Endothelial cell (in vitro differentiated cells): ENCODE measurements at regions not wholly inside any gene's neighbourhood (a gene's known extent, or its start where the extent isn't known, plus 50 kb on each side); places are given as distances from the start of the nearest gene placed in this dataset.

Experiments used
- DNase-seq: peaks from one replicate; pipeline ENCODE4 v3.0.0; 2021; ENCODE audit warnings: low spot score
- H3K27ac Mint-ChIP-seq: one replicate; pipeline ENCODE4 v1.8.0; 2021; ENCODE audit warnings: mixed read lengths, inconsistent platforms; ENCODE audit not compliant: unreplicated experiment
- H3K27me3 Mint-ChIP-seq: one replicate; pipeline ENCODE4 v1.8.0; 2021; ENCODE audit warnings: mild to moderate bottlenecking, moderate library complexity, mixed read lengths, inconsistent platforms; ENCODE audit not compliant: unreplicated experiment
- H3K36me3 Mint-ChIP-seq: one replicate; pipeline ENCODE4 v1.8.0; 2021; ENCODE audit warnings: mild to moderate bottlenecking, low read depth, mixed read lengths, inconsistent platforms; ENCODE audit not compliant: unreplicated experiment
- H3K4me1 Mint-ChIP-seq: one replicate; pipeline ENCODE4 v1.8.0; 2021; ENCODE audit warnings: mild to moderate bottlenecking, mixed read lengths, inconsistent platforms; ENCODE audit not compliant: unreplicated experiment
- H3K4me3 Mint-ChIP-seq: one replicate; pipeline ENCODE4 v1.8.0; 2021; ENCODE audit warnings: mild to moderate bottlenecking, mixed read lengths, inconsistent platforms; ENCODE audit not compliant: unreplicated experiment
- H3K9me3 Mint-ChIP-seq: one replicate; pipeline ENCODE4 v1.8.0; 2021; ENCODE audit warnings: mixed read lengths, inconsistent platforms; ENCODE audit not compliant: unreplicated experiment
- TF ChIP-seq, protein P1 (sequence below): fragments of 200-600 bp; sonication (generic); IDR thresholded peaks from one replicate; pipeline ENCODE4 v1.5.0; 2021; ENCODE audit warnings: antibody characterized with exemption; ENCODE audit not compliant: unreplicated experiment

- Mint-ChIP-seq H3K4me3 (no peak overlapping the region), H3K27me3 (no peaks in the 10 kb centered on the region), H3K36me3 (no peaks in the 10 kb centered on the region), H3K4me1 (no peaks in the 10 kb centered on the region), H3K9me3 (no peaks in the 10 kb centered on the region), H3K27ac (no peak overlapping the region)
- TF ChIP-seq, protein P1, sequence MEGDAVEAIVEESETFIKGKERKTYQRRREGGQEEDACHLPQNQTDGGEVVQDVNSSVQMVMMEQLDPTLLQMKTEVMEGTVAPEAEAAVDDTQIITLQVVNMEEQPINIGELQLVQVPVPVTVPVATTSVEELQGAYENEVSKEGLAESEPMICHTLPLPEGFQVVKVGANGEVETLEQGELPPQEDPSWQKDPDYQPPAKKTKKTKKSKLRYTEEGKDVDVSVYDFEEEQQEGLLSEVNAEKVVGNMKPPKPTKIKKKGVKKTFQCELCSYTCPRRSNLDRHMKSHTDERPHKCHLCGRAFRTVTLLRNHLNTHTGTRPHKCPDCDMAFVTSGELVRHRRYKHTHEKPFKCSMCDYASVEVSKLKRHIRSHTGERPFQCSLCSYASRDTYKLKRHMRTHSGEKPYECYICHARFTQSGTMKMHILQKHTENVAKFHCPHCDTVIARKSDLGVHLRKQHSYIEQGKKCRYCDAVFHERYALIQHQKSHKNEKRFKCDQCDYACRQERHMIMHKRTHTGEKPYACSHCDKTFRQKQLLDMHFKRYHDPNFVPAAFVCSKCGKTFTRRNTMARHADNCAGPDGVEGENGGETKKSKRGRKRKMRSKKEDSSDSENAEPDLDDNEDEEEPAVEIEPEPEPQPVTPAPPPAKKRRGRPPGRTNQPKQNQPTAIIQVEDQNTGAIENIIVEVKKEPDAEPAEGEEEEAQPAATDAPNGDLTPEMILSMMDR = no peak
- DNase-seq = no peak
Measured at GRCh38 chr7:85771516-85771915, 584.7 kb upstream of the SEMA3D start.

GRCh38 chr7:85770332-85770731, 583.5 kb upstream of the SEMA3D start:
- DNase-seq = no peak
- Mint-ChIP-seq H3K27ac (no peak overlapping the region), H3K27me3 (no peaks in the 10 kb centered on the region), H3K9me3 (no peaks in the 10 kb centered on the region), H3K4me3 (no peak overlapping the region), H3K36me3 (no peaks in the 10 kb centered on the region), H3K4me1 (no peaks in the 10 kb centered on the region)
- TF ChIP-seq, protein P1 = no peak

GRCh38 chr7:85765698-85766298, 578.9 kb upstream of the SEMA3D start:
- H3K27me3 Mint-ChIP-seq = no peaks in the 10 kb centered on the region
- H3K27ac Mint-ChIP-seq = no peak overlapping the region
- H3K36me3 Mint-ChIP-seq = no peaks in the 10 kb centered on the region
- H3K4me1 Mint-ChIP-seq = no peaks in the 10 kb centered on the region
- H3K4me3 Mint-ChIP-seq = no peak overlapping the region
- TF ChIP-seq, protein P1 = no peak
- H3K9me3 Mint-ChIP-seq = no peaks in the 10 kb centered on the region
- DNase-seq = no peak

GRCh38 chr7:85764034-85764433, 577.2 kb upstream of the SEMA3D start:
- Mint-ChIP-seq H3K4me1 (no peaks in the 10 kb centered on the region), H3K9me3 (no peaks in the 10 kb centered on the region), H3K4me3 (no peak overlapping the region), H3K36me3 (no peaks in the 10 kb centered on the region), H3K27ac (no peak overlapping the region), H3K27me3 (no peaks in the 10 kb centered on the region)
- TF ChIP-seq, protein P1 = no peak
- no peak for DNase-seq

GRCh38 chr7:85757348-85757747, 570.5 kb upstream of the SEMA3D start:
- no peak overlapping the region for H3K27ac Mint-ChIP-seq
- H3K27me3 Mint-ChIP-seq = no peaks in the 10 kb centered on the region
- no peaks in the 10 kb centered on the region for H3K36me3 Mint-ChIP-seq
- no peak overlapping the region for H3K4me3 Mint-ChIP-seq
- DNase-seq = no peak
- H3K9me3 Mint-ChIP-seq = no peaks in the 10 kb centered on the region
- no peaks in the 10 kb centered on the region for H3K4me1 Mint-ChIP-seq
- TF ChIP-seq, protein P1 = no peak
